Ovary (tissue), 7 donors: ENCODE measurements at regions not wholly inside any gene's neighbourhood (a gene's known extent, or its start where the extent isn't known, plus 50 kb on each side); places are given as distances from the start of the nearest gene placed in this dataset.

Experiments
- DNase-seq, 5 donors: peaks; one replicate each; pipeline ENCODE4 v3.0.0-alpha.2; 2019 to 2020
- H3K27ac ChIP-seq, 2 donors: fragments of 200-600 bp; one replicate each; pipeline versions ENCODE4 v1.5.1 to v1.8.0; 2019 to 2022
- H3K27me3 ChIP-seq: fragments of 200-600 bp; one replicate; pipeline ENCODE4 v1.8.0; 2022
- H3K36me3 ChIP-seq: fragments of 200-600 bp; sonication (generic); one replicate; pipeline ENCODE4 v1.5.1; 2019
- H3K4me1 ChIP-seq: one replicate; pipeline ENCODE4 v1.8.1; 2013; ENCODE audit warnings: mild to moderate bottlenecking, moderate library complexity; ENCODE audit not compliant: insufficient read depth
- H3K4me3 ChIP-seq: fragments of 200-600 bp; sonication (generic); one replicate; pipeline ENCODE4 v1.5.1; 2017
- H3K9me3 ChIP-seq, 2 donors: fragments of 200-600 bp in 1 of 2; sonication (generic) in 1 of 2; one replicate each; pipeline versions ENCODE4 v1.5.1 to v1.8.1; 2013 to 2019; ENCODE audit warnings: mild to moderate bottlenecking in 1 of 2, moderate library complexity in 1 of 2
- EP300 ChIP-seq: sonication (generic); formaldehyde crosslinking; IDR thresholded peaks from one replicate; pipeline ENCODE4 v1.6.1; 2017; ENCODE audit warnings: antibody characterized with exemption
- POLR2A ChIP-seq: fragments of 450-650 bp; IDR thresholded peaks from one replicate; pipeline ENCODE4 v1.6.1; 2017; ENCODE audit warnings: antibody characterized with exemption, mild to moderate bottlenecking, moderate library complexity
- WGBS, 3 donors: extraction: QIAGEN DNeasy Blood & Tissue Kit in 1 of 3; methylation state at CpG; one replicate each; pipeline versions ENCODE4 v1.1.5 to v1.1.7; 2013 to 2017; 5-methylcytosine and 5-hydroxymethylcytosine counted together
- intact Hi-C, 4 donors: fragments of 100-400 bp; cut with DNase I; formaldehyde crosslinking; loops; one replicate each; pipeline versions ENCODE4 v1.11.0 to v1.15.1; 2022 to 2023
- TF ChIP-seq, protein P1 (sequence below), 3 donors: fragments of 450-650 bp in 2 of 3; fragments of 200-600 bp in 1 of 3; IDR thresholded peaks; one replicate each; pipeline versions ENCODE4 v1.5.1 to v1.8.0; 2016 to 2022; ENCODE audit warnings: antibody characterized with exemption in 3 of 3, mild to moderate bottlenecking in 1 of 3
- donor health status: DM: no; HTN: no; CAD: no; lungs with moderate emphysema.
- donor health status: DM: no; HTN: no; CAD: no.
- donor health status: Bipolar disorder and iron deficiency.
- donor health status: DM: no; HTN: no; CAD: no.
- donor health status: DM: yes; HTN: yes; CAD: no.

DNA sequence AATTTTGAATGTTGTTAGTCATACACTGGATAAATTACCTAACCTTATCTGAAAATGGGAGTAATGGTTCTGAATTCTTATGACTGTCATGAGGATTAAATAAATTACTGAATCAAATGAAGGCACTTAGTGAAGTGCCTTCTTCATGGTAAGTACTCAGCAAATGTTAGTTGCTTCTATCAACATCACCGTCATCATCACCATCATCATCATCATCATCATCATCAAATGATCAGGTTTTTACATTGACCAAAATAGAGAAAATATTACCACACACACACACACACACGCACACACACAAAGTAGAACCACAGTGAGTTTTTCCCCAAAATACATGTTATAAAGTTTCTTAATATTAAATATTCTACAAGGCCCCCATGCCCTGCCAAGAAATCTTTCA is 368.3 kb upstream of the FGF13 start:
- H3K4me3 ChIP-seq, result no peak overlapping the region
- H3K27ac ChIP-seq, result no peak overlapping the region
- 83 to 89% (median 86%) methylated on average over 2 of the region's 2 CpGs for WGBS, 3 donors
- TF ChIP-seq, protein P1, sequence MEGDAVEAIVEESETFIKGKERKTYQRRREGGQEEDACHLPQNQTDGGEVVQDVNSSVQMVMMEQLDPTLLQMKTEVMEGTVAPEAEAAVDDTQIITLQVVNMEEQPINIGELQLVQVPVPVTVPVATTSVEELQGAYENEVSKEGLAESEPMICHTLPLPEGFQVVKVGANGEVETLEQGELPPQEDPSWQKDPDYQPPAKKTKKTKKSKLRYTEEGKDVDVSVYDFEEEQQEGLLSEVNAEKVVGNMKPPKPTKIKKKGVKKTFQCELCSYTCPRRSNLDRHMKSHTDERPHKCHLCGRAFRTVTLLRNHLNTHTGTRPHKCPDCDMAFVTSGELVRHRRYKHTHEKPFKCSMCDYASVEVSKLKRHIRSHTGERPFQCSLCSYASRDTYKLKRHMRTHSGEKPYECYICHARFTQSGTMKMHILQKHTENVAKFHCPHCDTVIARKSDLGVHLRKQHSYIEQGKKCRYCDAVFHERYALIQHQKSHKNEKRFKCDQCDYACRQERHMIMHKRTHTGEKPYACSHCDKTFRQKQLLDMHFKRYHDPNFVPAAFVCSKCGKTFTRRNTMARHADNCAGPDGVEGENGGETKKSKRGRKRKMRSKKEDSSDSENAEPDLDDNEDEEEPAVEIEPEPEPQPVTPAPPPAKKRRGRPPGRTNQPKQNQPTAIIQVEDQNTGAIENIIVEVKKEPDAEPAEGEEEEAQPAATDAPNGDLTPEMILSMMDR (IDR thresholded peaks at IDR 0.05), result no peak
- TF ChIP-seq POLR2A (no peak), EP300 (no peak)
- H3K36me3 ChIP-seq, result no peaks in the 10 kb centered on the region
- DNase-seq, result no peak
- intact Hi-C loops, result no loop called here
- no peaks in the 10 kb centered on the region for H3K4me1 ChIP-seq
- H3K9me3 ChIP-seq, result no peaks in the 10 kb centered on the region
- H3K27me3 ChIP-seq, result no peaks in the 10 kb centered on the region

DNA sequence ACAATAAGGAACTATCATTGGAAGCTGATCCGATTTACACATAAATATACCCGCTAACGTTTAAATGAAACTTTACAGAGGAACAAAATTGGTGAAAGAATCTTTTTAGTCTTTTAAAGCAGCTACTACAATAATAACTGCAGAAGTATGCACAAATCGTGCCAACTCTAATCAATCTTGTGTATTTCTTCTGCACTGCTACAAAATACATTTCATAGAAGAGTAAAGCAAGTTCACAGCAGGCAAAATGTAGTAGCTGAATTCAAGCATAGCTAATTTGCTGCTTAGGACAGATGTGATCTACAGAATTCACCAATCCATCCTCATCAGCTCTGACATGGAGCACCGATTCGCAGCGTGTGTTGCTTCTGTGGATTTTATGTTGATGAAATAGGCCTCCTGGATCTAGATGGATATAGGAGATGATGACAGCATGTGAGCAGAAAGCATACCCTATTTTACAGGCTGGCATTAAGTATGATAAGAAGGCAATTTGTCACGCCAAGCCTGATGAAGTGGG is 367.3 kb upstream of the FGF13 start:
- WGBS, 3 donors, result 51 to 54% (median 53%) methylated on average over 8 of the region's 8 CpGs

DNA sequence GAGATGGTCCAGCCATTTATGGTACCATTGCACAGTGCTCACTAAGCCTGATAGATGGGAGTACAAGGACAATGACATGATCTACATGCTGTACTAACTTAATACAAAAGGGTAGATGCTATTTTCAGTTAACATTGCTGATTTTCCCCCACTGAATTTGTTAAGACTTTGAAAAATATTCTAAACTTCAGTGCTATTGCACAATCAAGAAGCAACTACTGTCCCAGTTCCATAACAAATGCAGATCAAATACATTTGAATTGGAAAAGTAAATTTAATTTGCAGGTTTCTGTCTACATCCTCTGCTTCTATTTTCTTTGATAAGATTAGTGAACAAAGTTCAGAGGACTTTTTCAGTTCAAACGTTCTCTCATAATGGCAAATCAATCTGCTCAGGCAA is 366.8 kb upstream of the FGF13 start:
- WGBS, 3 donors, result 8 to 15% (median 13%) methylated on average over 1 of the region's 1 CpG
- Histone ChIP-seq H3K4me3 (no peak overlapping the region), H3K27me3 (no peaks in the 10 kb centered on the region), H3K9me3 (no peaks in the 10 kb centered on the region), H3K27ac (no peak overlapping the region), H3K36me3 (no peaks in the 10 kb centered on the region), H3K4me1 (no peaks in the 10 kb centered on the region)
- DNase-seq, result no peak
- intact Hi-C loops, result no loop called here
- TF ChIP-seq EP300, result no peak
- TF ChIP-seq POLR2A, result no peak
- TF ChIP-seq, protein P1 (IDR thresholded peaks at IDR 0.05), result no peak

More for the DNA sequence above, 367.3 kb upstream of the FGF13 start:
- intact Hi-C loops, result no loop called here
- Histone ChIP-seq H3K9me3 (no peaks in the 10 kb centered on the region), H3K27me3 (no peaks in the 10 kb centered on the region), H3K36me3 (no peaks in the 10 kb centered on the region), H3K27ac (no peak overlapping the region), H3K4me3 (no peak overlapping the region), H3K4me1 (no peaks in the 10 kb centered on the region)
- DNase-seq, result no peak
- TF ChIP-seq, protein P1 (IDR thresholded peaks at IDR 0.05), result no peak
- TF ChIP-seq EP300 (no peak), POLR2A (no peak)

DNA sequence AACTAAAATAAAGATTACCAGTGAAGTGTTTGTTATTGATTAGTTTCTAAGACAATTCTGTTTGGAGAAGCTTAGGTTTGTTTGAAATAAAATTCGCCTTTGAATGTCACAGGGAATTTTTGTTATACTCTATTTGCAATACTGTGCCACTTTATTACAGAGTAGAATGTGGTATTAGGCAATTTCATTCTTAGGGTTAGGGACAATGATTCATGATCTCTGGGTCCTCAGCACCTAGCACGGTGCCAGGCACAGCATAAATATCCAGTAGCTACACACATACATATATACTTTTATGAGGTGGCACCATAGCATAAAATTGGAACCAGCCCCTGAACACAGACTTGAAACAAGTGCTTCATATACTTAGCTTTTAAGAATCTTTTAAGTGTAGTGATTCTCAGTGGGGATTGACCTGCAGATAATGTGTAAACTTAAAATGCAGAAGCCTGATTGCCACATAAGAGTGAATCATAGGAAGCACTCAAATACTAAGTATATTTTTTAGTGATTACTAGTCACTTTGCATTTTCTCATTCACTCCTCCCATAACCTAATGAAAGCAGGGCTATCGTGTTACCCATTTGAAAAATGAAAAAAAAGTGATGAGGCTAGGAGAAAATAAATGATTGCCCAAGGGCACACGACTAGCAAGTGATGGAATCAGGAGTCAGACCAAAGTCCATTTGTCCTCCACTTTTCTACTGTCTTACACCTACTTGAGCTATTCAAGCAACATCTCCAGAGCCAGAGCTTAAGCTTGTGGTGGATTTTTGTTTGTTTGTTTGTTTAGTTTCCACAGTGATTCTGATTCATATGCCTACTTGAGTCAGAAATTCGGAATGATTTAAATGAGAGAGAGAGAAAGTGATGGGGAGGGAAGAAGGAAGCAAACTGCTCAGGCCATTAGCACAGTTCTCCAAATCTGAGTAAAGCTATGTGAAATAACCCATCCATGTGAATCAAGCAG is 366.0 kb upstream of the FGF13 start:
- TF ChIP-seq, protein P1 (IDR thresholded peaks at IDR 0.05), result no peak
- TF ChIP-seq EP300 (no peak), POLR2A (no peak)
- WGBS, 3 donors, result 55 to 59% (median 59%) methylated on average over 5 of the region's 5 CpGs
- H3K27ac ChIP-seq, result no peak overlapping the region
- H3K4me1 ChIP-seq, result no peaks in the 10 kb centered on the region
- DNase-seq, result no peak
- no peaks in the 10 kb centered on the region for H3K27me3 ChIP-seq
- H3K4me3 ChIP-seq, result no peak overlapping the region
- intact Hi-C loops, result no loop called here
- no peaks in the 10 kb centered on the region for H3K36me3 ChIP-seq
- H3K9me3 ChIP-seq, result no peaks in the 10 kb centered on the region
